BLaER1 (cell line): ENCODE measurements at regions not wholly inside any gene's neighbourhood (a gene's known extent, or its start where the extent isn't known, plus 50 kb on each side); places are given as distances from the start of the nearest gene placed in this dataset.

Experiments
- H3K27ac ChIP-seq: shearing (Covaris generic); formaldehyde crosslinking; 2 replicates; pipeline ENCODE4 v1.8.1; 2022
- H3K27me3 ChIP-seq: shearing (Covaris generic); formaldehyde crosslinking; 2 replicates; pipeline ENCODE4 v1.8.1; 2022
- H3K36me3 ChIP-seq: shearing (Covaris generic); formaldehyde crosslinking; 2 replicates; pipeline ENCODE4 v1.8.1; 2022
- H3K4me1 ChIP-seq: shearing (Covaris generic); formaldehyde crosslinking; 2 replicates; pipeline ENCODE4 v1.8.1; 2022
- H3K4me2 ChIP-seq: shearing (Covaris generic); formaldehyde crosslinking; 2 replicates; pipeline ENCODE4 v1.8.1; 2022
- H3K4me3 ChIP-seq: shearing (Covaris generic); formaldehyde crosslinking; 2 replicates; pipeline ENCODE4 v1.8.1; 2022
- H3K9ac ChIP-seq: shearing (Covaris generic); formaldehyde crosslinking; 2 replicates; pipeline ENCODE4 v1.8.1; 2022
- H3K9me3 ChIP-seq: shearing (Covaris generic); formaldehyde crosslinking; 2 replicates; pipeline ENCODE4 v1.8.1; 2022
- H4K20me1 ChIP-seq: shearing (Covaris generic); formaldehyde crosslinking; 2 replicates; pipeline ENCODE4 v1.8.1; 2022
- Cebpa-rat ChIP-seq: shearing (Covaris generic); IDR thresholded peaks from 2 replicates; pipeline ENCODE4 v1.8.1; 2022

- Histone ChIP-seq H3K4me1 (no peaks in the 10 kb centered on the region), H3K27ac (no peak overlapping the region)
- TF ChIP-seq Cebpa-rat = no peak
Observed at GRCh38 chr5:123966781-123967180, 454.8 kb downstream of the CSNK1G3 start.

DNA sequence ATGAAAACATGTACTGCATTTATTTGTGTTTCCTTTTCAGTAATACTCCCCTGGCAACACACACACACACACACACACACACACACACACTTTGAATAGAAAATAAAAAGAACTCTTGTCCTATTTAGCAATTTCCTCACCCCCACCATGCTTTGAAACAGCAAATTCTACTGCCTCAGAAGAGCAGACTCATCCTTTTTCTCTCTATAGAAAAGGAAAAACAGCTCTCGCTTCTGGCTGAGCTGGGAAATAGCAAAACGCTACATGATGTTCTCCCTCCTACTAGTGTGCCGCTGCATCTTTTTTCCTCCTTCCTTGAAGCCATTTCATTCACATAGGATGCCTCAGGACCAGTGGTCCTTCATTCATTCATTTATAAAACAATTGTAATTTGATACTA is 453.6 kb downstream of the CSNK1G3 start:
- no peak overlapping the region for H3K27ac ChIP-seq
- H3K27me3 ChIP-seq = no peaks in the 10 kb centered on the region
- TF ChIP-seq Cebpa-rat = no peak
- no peak overlapping the region for H3K4me3 ChIP-seq
- no peaks in the 10 kb centered on the region for H3K4me1 ChIP-seq
- H3K9me3 ChIP-seq = no peaks in the 10 kb centered on the region
- no peaks in the 10 kb centered on the region for H3K36me3 ChIP-seq
- no peak overlapping the region for H3K9ac ChIP-seq
- no peaks in the 10 kb centered on the region for H4K20me1 ChIP-seq
- H3K4me2 ChIP-seq = no peak overlapping the region

More at GRCh38 chr5:123966781-123967180, 454.8 kb downstream of the CSNK1G3 start:
- H4K20me1 ChIP-seq = no peaks in the 10 kb centered on the region
- no peaks in the 10 kb centered on the region for H3K9me3 ChIP-seq
- H3K27me3 ChIP-seq = no peaks in the 10 kb centered on the region
- no peak overlapping the region for H3K4me3 ChIP-seq
- H3K36me3 ChIP-seq = no peaks in the 10 kb centered on the region
- H3K4me2 ChIP-seq = no peak overlapping the region
- H3K9ac ChIP-seq = no peak overlapping the region

DNA sequence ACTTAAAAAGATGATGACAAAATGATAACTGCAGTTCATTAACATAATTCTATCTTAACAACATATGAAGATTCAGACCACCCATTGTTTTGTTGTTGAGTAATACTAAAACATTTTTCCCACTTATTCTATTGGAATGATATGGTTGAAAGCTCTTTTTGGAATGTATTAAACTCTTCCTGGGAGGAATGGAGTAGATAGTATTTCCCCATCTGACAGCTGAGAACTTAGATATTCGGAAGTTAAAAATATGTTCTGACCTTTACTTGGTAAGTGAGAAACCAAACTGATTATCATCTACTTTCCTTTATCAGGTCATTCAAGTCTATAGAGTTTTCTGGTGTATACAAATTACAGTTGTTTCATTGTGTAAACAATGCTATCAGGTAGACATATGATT is 452.9 kb downstream of the CSNK1G3 start:
- Histone ChIP-seq H3K27me3 (no peaks in the 10 kb centered on the region), H3K9ac (no peak overlapping the region), H3K36me3 (no peaks in the 10 kb centered on the region), H3K4me3 (no peak overlapping the region), H3K4me2 (no peak overlapping the region), H4K20me1 (no peaks in the 10 kb centered on the region), H3K4me1 (no peaks in the 10 kb centered on the region), H3K27ac (no peak overlapping the region), H3K9me3 (no peaks in the 10 kb centered on the region)
- TF ChIP-seq Cebpa-rat = no peak

- Histone ChIP-seq H3K4me1 (no peaks in the 10 kb centered on the region), H4K20me1 (no peaks in the 10 kb centered on the region), H3K36me3 (no peaks in the 10 kb centered on the region), H3K27me3 (no peaks in the 10 kb centered on the region), H3K9ac (no peak overlapping the region), H3K9me3 (no peaks in the 10 kb centered on the region), H3K4me3 (no peak overlapping the region), H3K27ac (no peak overlapping the region), H3K4me2 (no peak overlapping the region)
- TF ChIP-seq Cebpa-rat = no peak
Observed at GRCh38 chr5:123960526-123960925, 448.5 kb downstream of the CSNK1G3 start.

GRCh38 chr5:123951582-123951977 is 439.6 kb downstream of the CSNK1G3 start:
- H3K27me3 ChIP-seq = no peaks in the 10 kb centered on the region
- no peak for TF ChIP-seq Cebpa-rat
- H3K4me3 ChIP-seq = no peak overlapping the region
- H3K27ac ChIP-seq = no peak overlapping the region
- H3K4me1 ChIP-seq = no peaks in the 10 kb centered on the region
- H3K36me3 ChIP-seq = no peaks in the 10 kb centered on the region
- no peak overlapping the region for H3K9ac ChIP-seq
- H3K4me2 ChIP-seq = no peak overlapping the region
- no peaks in the 10 kb centered on the region for H4K20me1 ChIP-seq
- peaks cover 17% of the 10 kb centered on the region for H3K9me3 ChIP-seq

DNA sequence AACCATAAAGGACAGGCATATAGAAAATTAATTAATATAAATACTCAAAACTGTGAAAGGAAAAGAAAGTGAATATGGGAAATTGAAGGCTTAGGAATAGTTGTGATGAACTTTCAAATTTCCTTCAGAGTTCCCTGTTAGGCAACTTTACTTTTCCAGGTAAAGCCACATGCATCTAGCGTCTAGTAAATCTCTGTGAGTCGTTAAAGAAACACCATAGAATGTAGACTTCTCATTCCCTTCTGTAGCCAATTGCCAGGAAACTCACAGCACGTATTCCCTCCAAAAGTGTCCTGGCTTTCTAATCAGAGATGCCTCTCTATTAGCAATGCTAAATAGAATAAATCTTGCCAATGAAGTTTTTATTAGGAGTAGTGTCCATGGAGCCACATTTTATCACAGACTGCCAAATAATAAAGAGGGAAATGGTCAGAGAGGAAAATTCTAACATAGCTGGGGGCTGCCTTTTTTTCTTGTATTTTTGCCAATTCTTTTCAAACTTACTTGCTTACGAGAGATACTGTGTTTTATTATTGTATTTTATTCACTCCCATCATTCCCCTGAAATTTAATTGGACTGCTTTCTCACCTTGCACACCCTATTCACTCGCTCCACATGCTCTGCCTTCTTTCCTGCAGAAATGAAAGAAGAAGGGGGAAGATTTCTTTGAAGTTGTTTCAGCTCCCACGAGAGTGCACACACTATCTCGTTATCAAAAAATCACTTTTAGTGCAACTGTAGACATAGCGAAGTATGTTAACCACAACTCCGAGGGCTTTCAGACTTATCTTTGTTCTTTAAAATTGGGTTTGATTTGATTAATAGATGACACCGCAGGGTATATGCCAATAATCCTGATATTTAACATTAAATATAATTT is 439.0 kb downstream of the CSNK1G3 start:
- H3K27ac ChIP-seq = no peak overlapping the region
- no peak overlapping the region for H3K4me3 ChIP-seq
- H3K27me3 ChIP-seq = no peaks in the 10 kb centered on the region
- peaks cover 17% of the 10 kb centered on the region for H3K9me3 ChIP-seq
- no peaks in the 10 kb centered on the region for H3K4me1 ChIP-seq
- no peak for TF ChIP-seq Cebpa-rat
- no peaks in the 10 kb centered on the region for H4K20me1 ChIP-seq
- no peak overlapping the region for H3K9ac ChIP-seq
- no peaks in the 10 kb centered on the region for H3K36me3 ChIP-seq
- no peak overlapping the region for H3K4me2 ChIP-seq

DNA sequence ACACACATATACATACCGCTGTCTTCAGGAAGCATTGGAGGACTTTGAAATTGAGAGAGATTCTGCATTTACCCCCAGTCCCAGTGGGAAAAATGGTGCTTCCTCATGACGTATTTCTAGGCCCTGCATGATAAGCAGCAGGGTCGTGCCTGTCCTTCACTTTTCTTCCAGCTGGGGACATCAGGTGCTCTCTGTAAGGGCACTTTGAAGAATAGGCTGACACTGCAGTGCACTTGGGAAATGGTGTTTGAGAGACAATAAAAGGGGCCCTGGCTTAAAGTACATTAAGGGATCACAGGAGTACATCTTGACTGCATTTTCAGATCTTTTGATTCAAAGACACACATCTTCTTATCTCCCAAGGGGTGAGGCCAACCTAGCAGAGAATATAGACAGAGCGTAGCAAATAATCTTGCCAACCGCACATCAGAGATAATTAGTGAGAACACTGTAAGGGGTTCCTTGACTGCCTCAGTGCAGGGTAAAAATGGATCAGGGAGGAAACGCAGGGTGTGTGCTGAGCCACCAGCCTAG is 437.9 kb downstream of the CSNK1G3 start:
- no peak overlapping the region for H3K9ac ChIP-seq
- peaks cover 17% of the 10 kb centered on the region for H3K9me3 ChIP-seq
- no peak overlapping the region for H3K27ac ChIP-seq
- no peak overlapping the region for H3K4me3 ChIP-seq
- TF ChIP-seq Cebpa-rat = no peak
- H4K20me1 ChIP-seq = no peaks in the 10 kb centered on the region
- H3K36me3 ChIP-seq = no peaks in the 10 kb centered on the region
- no peak overlapping the region for H3K4me2 ChIP-seq
- no peaks in the 10 kb centered on the region for H3K27me3 ChIP-seq
- H3K4me1 ChIP-seq = no peaks in the 10 kb centered on the region

- no peak overlapping the region for H3K4me3 ChIP-seq
- H3K9ac ChIP-seq = no peak overlapping the region
- TF ChIP-seq Cebpa-rat = no peak
- H4K20me1 ChIP-seq = no peaks in the 10 kb centered on the region
- no peak overlapping the region for H3K27ac ChIP-seq
- H3K4me1 ChIP-seq = no peaks in the 10 kb centered on the region
- no peaks in the 10 kb centered on the region for H3K36me3 ChIP-seq
- no peak overlapping the region for H3K4me2 ChIP-seq
- H3K27me3 ChIP-seq = no peaks in the 10 kb centered on the region
- peaks cover 17% of the 10 kb centered on the region for H3K9me3 ChIP-seq
Observed at GRCh38 chr5:123949043-123949804, 437.2 kb downstream of the CSNK1G3 start.

- Histone ChIP-seq H4K20me1 (no peaks in the 10 kb centered on the region), H3K36me3 (no peaks in the 10 kb centered on the region), H3K9me3 (peaks cover 19% of the 10 kb centered on the region), H3K4me3 (no peak overlapping the region), H3K4me1 (no peaks in the 10 kb centered on the region), H3K27me3 (no peaks in the 10 kb centered on the region), H3K4me2 (no peak overlapping the region), H3K9ac (no peak overlapping the region), H3K27ac (no peak overlapping the region)
- no peak for TF ChIP-seq Cebpa-rat
Observed at GRCh38 chr5:123947797-123948196, 435.8 kb downstream of the CSNK1G3 start.

GRCh38 chr5:123945548-123945947 is 433.6 kb downstream of the CSNK1G3 start:
- TF ChIP-seq Cebpa-rat = no peak
- Histone ChIP-seq H3K4me1 (no peaks in the 10 kb centered on the region), H3K4me3 (no peak overlapping the region), H3K4me2 (no peak overlapping the region), H3K9ac (no peak overlapping the region), H3K27me3 (no peaks in the 10 kb centered on the region), H3K9me3 (peaks cover 34% of the 10 kb centered on the region), H4K20me1 (no peaks in the 10 kb centered on the region), H3K36me3 (no peaks in the 10 kb centered on the region), H3K27ac (no peak overlapping the region)
